GM23338 (cell line): ENCODE measurements at regions not wholly inside any gene's neighbourhood (a gene's known extent, or its start where the extent isn't known, plus 50 kb on each side); places are given as distances from the start of the nearest gene placed in this dataset.

ENCODE experiments used
- CREB1 ChIP-seq: fragments of 250-450 bp; sonication (Bioruptor Pico); IDR thresholded peaks from 2 replicates; pipeline ENCODE4 v1.5.0; 2020; ENCODE audit warnings: low read depth, mild to moderate bottlenecking, moderate library complexity
- CTCF ChIP-seq, 2 experiments: fragments of 200-600 bp in 1 of 2; sonication (generic) in 1 of 2; conservative IDR thresholded peaks; 2 replicates each; pipeline versions ENCODE4 v1.5.1 to v1.6.1; 2016 to 2017; ENCODE audit warnings: antibody characterized with exemption in 2 of 2, low read depth in 2 of 2, mild to moderate bottlenecking in 2 of 2, moderate library complexity in 1 of 2
- EZH2 ChIP-seq: fragments of 200-600 bp; sonication (generic); IDR thresholded peaks from one replicate; pipeline ENCODE4 v1.8.0; 2017; ENCODE audit warnings: antibody characterized with exemption, mild to moderate bottlenecking, low read depth; ENCODE audit not compliant: unreplicated experiment
- EZH2phosphoT487 ChIP-seq: fragments of 200-600 bp; sonication (generic); IDR thresholded peaks from one replicate; pipeline ENCODE4 v1.8.1; 2018; ENCODE audit warnings: antibody characterized with exemption; ENCODE audit not compliant: unreplicated experiment
- JUNB ChIP-seq: IDR thresholded peaks from one replicate; pipeline ENCODE4 v1.6.1; 2016; ENCODE audit warnings: antibody characterized with exemption; ENCODE audit not compliant: unreplicated experiment
- POLR2AphosphoS5 ChIP-seq: IDR thresholded peaks from 2 replicates; pipeline ENCODE4 v1.6.1; 2016; ENCODE audit warnings: antibody characterized with exemption, low read depth
- REST ChIP-seq: IDR thresholded peaks from one replicate; pipeline ENCODE4 v1.6.1; 2018; ENCODE audit warnings: antibody characterized with exemption; ENCODE audit not compliant: unreplicated experiment
- ZNF331 ChIP-seq: fragments of 250-450 bp; sonication (Bioruptor Pico); IDR thresholded peaks from 2 replicates; pipeline ENCODE4 v1.5.0; 2020; ENCODE audit warnings: low read depth, mild to moderate bottlenecking, moderate library complexity

DNA sequence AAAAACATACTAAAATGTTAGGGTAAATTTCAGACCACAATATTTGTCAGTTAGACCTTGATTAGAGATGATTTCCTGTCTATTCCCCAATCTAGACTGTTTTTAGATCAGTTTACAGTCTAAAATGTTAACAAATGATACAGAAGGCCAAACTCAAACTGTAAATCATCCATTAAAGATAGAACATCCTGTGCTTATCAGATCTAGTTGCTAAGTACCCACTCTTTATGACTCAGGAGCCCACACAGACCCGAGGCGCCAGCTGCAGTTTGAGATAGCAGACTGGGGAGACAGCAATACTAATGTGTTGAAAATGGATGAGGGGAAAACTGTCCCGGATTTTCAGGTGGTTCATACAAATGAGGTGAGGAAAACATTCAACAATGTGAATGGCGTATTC, 113.3 kb downstream of the SCG2 start:
- no peak for TF ChIP-seq EZH2
- TF ChIP-seq POLR2AphosphoS5, result no peak
- no peak for TF ChIP-seq CTCF (conservative IDR thresholded peaks at IDR 0.05; ENCODE audit: low read depth in 2 of 2)
- no peak for TF ChIP-seq EZH2phosphoT487
- TF ChIP-seq ZNF331 (CRISPR knock-in tag), result no peak
- no peak for TF ChIP-seq REST
- no peak for TF ChIP-seq CREB1 (CRISPR knock-in tag)
- no peak for TF ChIP-seq JUNB
